H9 (cell line): ENCODE measurements at regions not wholly inside any gene's neighbourhood (a gene's known extent, or its start where the extent isn't known, plus 50 kb on each side); places are given as distances from the start of the nearest gene placed in this dataset.

ENCODE experiments used
- DNase-seq: peaks from one replicate; pipeline ENCODE4 v3.0.0-alpha.2; 2017
- H2AFZ ChIP-seq: one replicate; pipeline ENCODE4 v1.6.1; 2013; ENCODE audit warnings: mild to moderate bottlenecking, low read length, control low read depth, moderate library complexity
- H2AK5ac ChIP-seq: 2 replicates; pipeline ENCODE4 v1.6.1; 2013; ENCODE audit warnings: low read length, control low read depth, mixed read lengths; ENCODE audit not compliant: insufficient read length
- H2BK120ac ChIP-seq: one replicate; pipeline ENCODE4 v1.6.1; 2013; ENCODE audit warnings: low read depth, mild to moderate bottlenecking, low read length, control low read depth, inconsistent platforms; ENCODE audit not compliant: poor library complexity, severe bottlenecking
- H2BK12ac ChIP-seq: 2 replicates; pipeline ENCODE4 v1.6.1; 2013; ENCODE audit warnings: low read length, control low read depth, mixed read lengths, low read depth; ENCODE audit not compliant: insufficient read length
- H2BK15ac ChIP-seq: 2 replicates; pipeline ENCODE4 v1.6.1; 2013; ENCODE audit warnings: low read depth, low read length, control low read depth
- H2BK20ac ChIP-seq: one replicate; pipeline ENCODE4 v1.6.1; 2013; ENCODE audit warnings: low read depth, mild to moderate bottlenecking, low read length, control low read depth, inconsistent platforms; ENCODE audit not compliant: poor library complexity, severe bottlenecking
- H2BK5ac ChIP-seq: 2 replicates; pipeline ENCODE4 v1.6.1; 2013; ENCODE audit warnings: low read length, control low read depth, mixed read lengths; ENCODE audit not compliant: insufficient read length
- H3K14ac ChIP-seq: 2 replicates; pipeline ENCODE4 v1.6.1; 2013; ENCODE audit warnings: low read length, control low read depth; ENCODE audit not compliant: insufficient read depth
- H3K18ac ChIP-seq: 2 replicates; pipeline ENCODE4 v1.6.1; 2013; ENCODE audit warnings: low read depth, mild to moderate bottlenecking, mixed read lengths, low read length, control low read depth; ENCODE audit not compliant: insufficient read length
- H3K23ac ChIP-seq: 2 replicates; pipeline ENCODE4 v1.6.1; 2013; ENCODE audit warnings: low read length, control low read depth, mixed read lengths, low read depth; ENCODE audit not compliant: insufficient read length
- H3K23me2 ChIP-seq: 2 replicates; pipeline ENCODE4 v1.6.1; 2013; ENCODE audit warnings: low read depth, mild to moderate bottlenecking, mixed read lengths, low read length, control low read depth; ENCODE audit not compliant: insufficient read length, poor library complexity, severe bottlenecking
- H3K27ac ChIP-seq: 2 replicates; pipeline ENCODE4 v1.5.1; 2013; ENCODE audit warnings: low read length, control low read depth, mixed read lengths, low read depth; ENCODE audit not compliant: insufficient read length
- H3K27me3 ChIP-seq: 2 replicates; pipeline ENCODE4 v1.6.1; 2013; ENCODE audit warnings: low read length, control low read depth, inconsistent platforms; ENCODE audit not compliant: insufficient read depth
- H3K4ac ChIP-seq: 2 replicates; pipeline ENCODE4 v1.6.1; 2013; ENCODE audit warnings: low read depth, mild to moderate bottlenecking, control low read depth, inconsistent platforms, low read length, moderate library complexity
- H3K4me1 ChIP-seq: 2 replicates; pipeline ENCODE4 v1.6.1; 2013; ENCODE audit warnings: low read length, control low read depth, inconsistent platforms; ENCODE audit not compliant: insufficient read depth
- H3K4me2 ChIP-seq: 2 replicates; pipeline ENCODE4 v1.6.1; 2013; ENCODE audit warnings: low read length, control low read depth, mixed read lengths; ENCODE audit not compliant: insufficient read length, insufficient read depth
- H3K56ac ChIP-seq: 2 replicates; pipeline ENCODE4 v1.6.1; 2013; ENCODE audit warnings: low read depth, mild to moderate bottlenecking, mixed read lengths, low read length, control low read depth; ENCODE audit not compliant: insufficient read length
- H3K79me1 ChIP-seq: 2 replicates; pipeline ENCODE4 v1.6.1; 2013; ENCODE audit warnings: low read depth, mild to moderate bottlenecking, moderate library complexity, low read length, control low read depth, inconsistent platforms; ENCODE audit not compliant: insufficient read depth, poor library complexity, severe bottlenecking
- H3K79me2 ChIP-seq: 2 replicates; pipeline ENCODE4 v1.6.1; 2013; ENCODE audit warnings: low read length, control low read depth, inconsistent platforms; ENCODE audit not compliant: insufficient read depth
- H3K9ac ChIP-seq: 2 replicates; pipeline ENCODE4 v1.6.1; 2013; ENCODE audit warnings: low read length, control low read depth, mixed read lengths; ENCODE audit not compliant: insufficient read length; ENCODE audit errors: extremely low read depth
- H3K9me3 ChIP-seq: one replicate; pipeline ENCODE4 v1.6.1; 2013; ENCODE audit warnings: low read depth, low read length, inconsistent platforms; ENCODE audit not compliant: control insufficient read depth
- H3T11ph ChIP-seq: one replicate; pipeline ENCODE4 v1.6.1; 2013; ENCODE audit warnings: mild to moderate bottlenecking, low read length, control low read depth, inconsistent platforms
- H4K20me1 ChIP-seq: one replicate; pipeline ENCODE4 v1.6.1; 2013; ENCODE audit not compliant: control insufficient read depth, insufficient read length, insufficient read depth
- H4K5ac ChIP-seq: 2 replicates; pipeline ENCODE4 v1.6.1; 2013; ENCODE audit warnings: low read depth, mild to moderate bottlenecking, mixed read lengths, low read length, control low read depth; ENCODE audit not compliant: insufficient read length
- H4K8ac ChIP-seq: replicated peaks from 2 replicates; pipeline ENCODE4 v1.6.1; 2013; ENCODE audit warnings: low read length, control low read depth, mixed read lengths, low read depth; ENCODE audit not compliant: insufficient read length
- H4K91ac ChIP-seq: 2 replicates; pipeline ENCODE4 v1.6.1; 2013; ENCODE audit warnings: low read depth, mild to moderate bottlenecking, moderate library complexity, mixed read lengths, low read length, control low read depth; ENCODE audit not compliant: insufficient read length
- H3K27ac Mint-ChIP-seq, 3 experiments: 2 replicates in 2 of 3; 3 replicates in 1 of 3; pipeline ENCODE4 v1.8.0; 2020 to 2021; ENCODE audit warnings: mixed read lengths in 3 of 3, mild to moderate bottlenecking in 1 of 3, moderate library complexity in 1 of 3
- H3K27me3 Mint-ChIP-seq: 2 replicates; pipeline ENCODE4 v1.8.0; 2021; ENCODE audit warnings: low read depth, mild to moderate bottlenecking, moderate library complexity, mixed read lengths
- H3K36me3 Mint-ChIP-seq, 3 experiments: 2 replicates in 2 of 3; 3 replicates in 1 of 3; pipeline ENCODE4 v1.8.0; 2020 to 2021; ENCODE audit warnings: low read depth in 3 of 3, mixed read lengths in 3 of 3; ENCODE audit not compliant: insufficient read depth in 1 of 3
- H3K4me1 Mint-ChIP-seq, 2 experiments: 2 replicates each; pipeline ENCODE4 v1.8.0; 2020; ENCODE audit warnings: mixed read lengths in 2 of 2
- H3K4me3 Mint-ChIP-seq, 2 experiments: 2 replicates in 1 of 2; 3 replicates in 1 of 2; pipeline ENCODE4 v1.8.0; 2020 to 2021; ENCODE audit warnings: mild to moderate bottlenecking in 2 of 2, mixed read lengths in 2 of 2, moderate library complexity in 1 of 2
- H3K9me3 Mint-ChIP-seq, 2 experiments: 2 replicates in 1 of 2; 3 replicates in 1 of 2; pipeline ENCODE4 v1.8.0; 2020; ENCODE audit warnings: mild to moderate bottlenecking in 2 of 2, mixed read lengths in 2 of 2, moderate library complexity in 1 of 2
- WGBS: extraction: QIAGEN DNeasy Blood & Tissue Kit; methylation state at CpG from one replicate; pipeline ENCODE4 v1.1.7; 2013; ENCODE audit warnings: missing lambda C conversion rate, low lambda C conversion rate, mixed read lengths; ENCODE audit not compliant: insufficient read length; ENCODE audit errors: extremely low coverage; 5-methylcytosine and 5-hydroxymethylcytosine counted together
- TF ChIP-seq, protein P1 (sequence below): fragments of 200-600 bp; sonication (generic); conservative IDR thresholded peaks from 3 replicates; pipeline ENCODE4 v1.8.0; 2021; ENCODE audit warnings: antibody characterized with exemption, mild to moderate bottlenecking

DNA sequence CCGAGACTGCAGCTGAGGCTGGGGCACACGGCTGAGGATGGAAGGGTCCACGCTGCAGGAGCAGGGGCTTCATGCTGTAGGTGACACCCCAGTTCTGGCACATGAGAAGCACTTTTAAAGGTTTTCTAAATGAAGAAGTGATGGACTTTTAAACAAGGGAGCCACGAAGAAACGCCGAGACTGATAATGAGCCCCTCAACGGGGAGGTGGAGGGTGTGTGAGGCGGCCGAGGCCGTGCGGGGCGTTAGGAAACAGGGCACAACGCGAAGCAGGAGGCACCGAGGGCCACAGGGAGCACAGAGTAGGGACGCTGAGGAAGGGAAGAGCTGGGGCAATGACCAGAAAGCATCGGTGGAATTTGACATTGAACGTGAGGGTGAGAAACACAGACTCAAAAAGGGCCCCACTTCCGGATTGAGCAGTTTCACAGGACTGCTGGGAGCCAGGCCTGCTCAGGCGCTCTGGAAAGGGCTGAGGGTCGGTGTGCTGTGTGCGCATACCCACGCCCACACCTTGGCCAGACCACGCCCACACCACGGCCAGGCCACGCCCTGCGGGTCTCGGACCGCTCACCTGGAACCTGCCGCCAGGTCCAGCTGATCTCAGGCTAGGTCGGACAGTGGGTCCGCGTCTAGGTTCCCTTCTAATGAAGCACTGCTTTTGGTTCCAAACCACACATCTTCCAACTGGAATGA lies 115.7 kb downstream of the GYPC start:
- no peak overlapping the region for H2BK20ac ChIP-seq
- Mint-ChIP-seq H3K4me3 (no peak overlapping the region), H3K9me3 (no peaks in the 10 kb centered on the region), H3K4me1 (peaks cover 0 to 2% of the 10 kb centered on the region in 2 experiments; a peak in 2 of 4 replicates), H3K27me3 (peaks cover 25% of the 10 kb centered on the region), H3K27ac (no peak overlapping the region), H3K36me3 (no peaks in the 10 kb centered on the region)
- H2AFZ ChIP-seq = no peak overlapping the region
- no peak overlapping the region for H2BK15ac ChIP-seq
- H3K4me2 ChIP-seq = no peak overlapping the region
- H3T11ph ChIP-seq = no peak overlapping the region
- no peaks in the 10 kb centered on the region for H3K4me1 ChIP-seq
- no peaks in the 10 kb centered on the region for H4K20me1 ChIP-seq
- no peak overlapping the region for H2BK12ac ChIP-seq
- H3K56ac ChIP-seq = no peak overlapping the region
- H2AK5ac ChIP-seq = no peak overlapping the region
- TF ChIP-seq, protein P1, sequence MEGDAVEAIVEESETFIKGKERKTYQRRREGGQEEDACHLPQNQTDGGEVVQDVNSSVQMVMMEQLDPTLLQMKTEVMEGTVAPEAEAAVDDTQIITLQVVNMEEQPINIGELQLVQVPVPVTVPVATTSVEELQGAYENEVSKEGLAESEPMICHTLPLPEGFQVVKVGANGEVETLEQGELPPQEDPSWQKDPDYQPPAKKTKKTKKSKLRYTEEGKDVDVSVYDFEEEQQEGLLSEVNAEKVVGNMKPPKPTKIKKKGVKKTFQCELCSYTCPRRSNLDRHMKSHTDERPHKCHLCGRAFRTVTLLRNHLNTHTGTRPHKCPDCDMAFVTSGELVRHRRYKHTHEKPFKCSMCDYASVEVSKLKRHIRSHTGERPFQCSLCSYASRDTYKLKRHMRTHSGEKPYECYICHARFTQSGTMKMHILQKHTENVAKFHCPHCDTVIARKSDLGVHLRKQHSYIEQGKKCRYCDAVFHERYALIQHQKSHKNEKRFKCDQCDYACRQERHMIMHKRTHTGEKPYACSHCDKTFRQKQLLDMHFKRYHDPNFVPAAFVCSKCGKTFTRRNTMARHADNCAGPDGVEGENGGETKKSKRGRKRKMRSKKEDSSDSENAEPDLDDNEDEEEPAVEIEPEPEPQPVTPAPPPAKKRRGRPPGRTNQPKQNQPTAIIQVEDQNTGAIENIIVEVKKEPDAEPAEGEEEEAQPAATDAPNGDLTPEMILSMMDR = no peak
- H3K14ac ChIP-seq = no peak overlapping the region
- no peak overlapping the region for H4K5ac ChIP-seq
- H3K79me1 ChIP-seq = no peaks in the 10 kb centered on the region
- no CpG with 5 or more reads among the region's 33 CpGs for WGBS
- H4K8ac ChIP-seq = no peak overlapping the region
- H4K91ac ChIP-seq = no peak overlapping the region
- H3K23me2 ChIP-seq = peaks cover under 1% of the 10 kb centered on the region
- H3K23ac ChIP-seq = no peak overlapping the region
- H3K4ac ChIP-seq = no peak overlapping the region
- peak; percentile 60 for DNase-seq
- no peak overlapping the region for H3K27ac ChIP-seq
- no peak overlapping the region for H3K18ac ChIP-seq
- H3K27me3 ChIP-seq = no peaks in the 10 kb centered on the region; the same call in 1 of the 2 replicates
- no peak overlapping the region for H3K9ac ChIP-seq
- H3K9me3 ChIP-seq = no peaks in the 10 kb centered on the region
- H3K79me2 ChIP-seq = no peaks in the 10 kb centered on the region
- no peak overlapping the region for H2BK5ac ChIP-seq
- H2BK120ac ChIP-seq = no peak overlapping the region
